Tibial artery (tissue), 4 donors: ENCODE measurements at regions not wholly inside any gene's neighbourhood (a gene's known extent, or its start where the extent isn't known, plus 50 kb on each side); places are given as distances from the start of the nearest gene placed in this dataset.

Experiments used
- DNase-seq, 2 donors: peaks; one replicate each; pipeline ENCODE4 v3.0.0-alpha.2; 2019
- H3K27ac ChIP-seq, 2 donors: fragments of 200-600 bp; sonication (generic) in 1 of 2; 1 replicate in 1 of 2; 2 replicates in 1 of 2; pipeline ENCODE4 v1.5.1; 2018 to 2019; ENCODE audit warnings: mild to moderate bottlenecking in 1 of 2
- H3K27me3 ChIP-seq, 2 donors: fragments of 200-600 bp; sonication (generic) in 1 of 2; one replicate each; pipeline versions ENCODE4 v1.5.1 to v1.6.0; 2016 to 2019
- H3K36me3 ChIP-seq, 3 donors: fragments of 200-600 bp; sonication (generic) in 2 of 3; one replicate each; pipeline ENCODE4 v1.5.1; 2016 to 2019; ENCODE audit warnings: mild to moderate bottlenecking in 2 of 3
- H3K4me1 ChIP-seq, 4 donors: fragments of 200-600 bp; sonication (generic) in 2 of 4; 1 replicate in 3 of 4; 2 replicates in 1 of 4; pipeline ENCODE4 v1.5.1; 2016 to 2019
- H3K4me3 ChIP-seq, 2 donors: fragments of 200-600 bp; sonication (generic) in 1 of 2; 1 replicate in 1 of 2; 2 replicates in 1 of 2; pipeline ENCODE4 v1.5.1; 2018 to 2019; ENCODE audit warnings: mild to moderate bottlenecking in 2 of 2
- H3K9me3 ChIP-seq, 3 donors: fragments of 200-600 bp; sonication (generic) in 1 of 3; one replicate each; pipeline ENCODE4 v1.5.1; 2016 to 2019
- CTCF ChIP-seq, 2 experiments: fragments of 200-600 bp in 1 of 2; fragments of 450-650 bp in 1 of 2; IDR thresholded peaks; one replicate each; pipeline ENCODE4 v1.5.1; 2017 to 2019; ENCODE audit warnings: antibody characterized with exemption in 2 of 2, mild to moderate bottlenecking in 1 of 2, moderate library complexity in 1 of 2
- intact Hi-C: fragments of 100-400 bp; cut with DNase I; formaldehyde crosslinking; loops from one replicate; pipeline ENCODE4 v1.15.0; 2023; ENCODE audit warnings: low total_unique reads

- Histone ChIP-seq H3K27me3 (no peaks in the 10 kb centered on the region), H3K36me3 (no peaks in the 10 kb centered on the region), H3K4me3 (no peak overlapping the region), H3K4me1 (no peaks in the 10 kb centered on the region), H3K27ac (no peak overlapping the region), H3K9me3 (no peaks in the 10 kb centered on the region)
- TF ChIP-seq CTCF (IDR thresholded peaks at IDR 0.05), result no peak
- DNase-seq, result no peak
- intact Hi-C loops, result no loop called here
These were observed 2100.9 kb upstream of the CELF4 start for GRCh38 chr18:39666541-39666940.

GRCh38 chr18:39661856-39662366, 2096.3 kb upstream of the CELF4 start:
- no peak overlapping the region for H3K4me3 ChIP-seq
- intact Hi-C loops, result no loop called here
- DNase-seq, result no peak
- no peaks in the 10 kb centered on the region for H3K4me1 ChIP-seq
- no peak for TF ChIP-seq CTCF (IDR thresholded peaks at IDR 0.05)
- no peaks in the 10 kb centered on the region for H3K27me3 ChIP-seq
- no peaks in the 10 kb centered on the region for H3K9me3 ChIP-seq
- H3K36me3 ChIP-seq, result no peaks in the 10 kb centered on the region
- no peak overlapping the region for H3K27ac ChIP-seq

GRCh38 chr18:39660141-39660540, 2094.5 kb upstream of the CELF4 start:
- H3K4me3 ChIP-seq, result no peak overlapping the region
- H3K27me3 ChIP-seq, result no peaks in the 10 kb centered on the region
- H3K9me3 ChIP-seq, result no peaks in the 10 kb centered on the region
- TF ChIP-seq CTCF (IDR thresholded peaks at IDR 0.05), result no peak
- H3K36me3 ChIP-seq, result no peaks in the 10 kb centered on the region
- intact Hi-C loops, result no loop called here
- no peak overlapping the region for H3K27ac ChIP-seq
- no peaks in the 10 kb centered on the region for H3K4me1 ChIP-seq
- no peak for DNase-seq

- no peaks in the 10 kb centered on the region for H3K9me3 ChIP-seq
- intact Hi-C loops, result no loop called here
- H3K27ac ChIP-seq, result no peak overlapping the region
- no peak overlapping the region for H3K4me3 ChIP-seq
- no peaks in the 10 kb centered on the region for H3K4me1 ChIP-seq
- no peaks in the 10 kb centered on the region for H3K27me3 ChIP-seq
- no peaks in the 10 kb centered on the region for H3K36me3 ChIP-seq
- DNase-seq, result no peak
- no peak for TF ChIP-seq CTCF (IDR thresholded peaks at IDR 0.05)
These were observed 2089.7 kb upstream of the CELF4 start for GRCh38 chr18:39655341-39655740.

GRCh38 chr18:39653221-39653620, 2087.6 kb upstream of the CELF4 start:
- no peak overlapping the region for H3K27ac ChIP-seq
- H3K36me3 ChIP-seq, result no peaks in the 10 kb centered on the region
- no peak overlapping the region for H3K4me3 ChIP-seq
- H3K4me1 ChIP-seq, result no peaks in the 10 kb centered on the region
- H3K9me3 ChIP-seq, result no peaks in the 10 kb centered on the region
- intact Hi-C loops, result no loop called here
- TF ChIP-seq CTCF (IDR thresholded peaks at IDR 0.05), result no peak
- no peak for DNase-seq
- H3K27me3 ChIP-seq, result no peaks in the 10 kb centered on the region

GRCh38 chr18:39648616-39649015, 2083.0 kb upstream of the CELF4 start:
- H3K27ac ChIP-seq, result no peak overlapping the region
- H3K27me3 ChIP-seq, result no peaks in the 10 kb centered on the region
- intact Hi-C loops, result no loop called here
- no peak for TF ChIP-seq CTCF (IDR thresholded peaks at IDR 0.05)
- DNase-seq, result no peak
- H3K4me3 ChIP-seq, result no peak overlapping the region
- no peaks in the 10 kb centered on the region for H3K36me3 ChIP-seq
- H3K9me3 ChIP-seq, result no peaks in the 10 kb centered on the region
- no peaks in the 10 kb centered on the region for H3K4me1 ChIP-seq
